PFSK-1 (cell line): ENCODE measurements at regions not wholly inside any gene's neighbourhood (a gene's known extent, or its start where the extent isn't known, plus 50 kb on each side); places are given as distances from the start of the nearest gene placed in this dataset.

Experiments
- FOXP2 ChIP-seq: optimal IDR thresholded peaks from 2 replicates; pipeline ENCODE3; 2011; ENCODE audit warnings: borderline replicate concordance, control low read depth, inconsistent platforms; ENCODE audit not compliant: insufficient read depth; ENCODE audit errors: extremely low read length, extremely low read depth
- POLR2AphosphoS5 ChIP-seq: IDR thresholded peaks from 2 replicates; pipeline ENCODE4 v1.6.1; 2012; ENCODE audit warnings: low read depth, mild to moderate bottlenecking, control low read depth, low read length, moderate library complexity
- SIN3A ChIP-seq: IDR thresholded peaks from 2 replicates; pipeline ENCODE4 v1.6.1; 2012; ENCODE audit warnings: mild to moderate bottlenecking, low read length, moderate library complexity, borderline replicate concordance; ENCODE audit not compliant: insufficient read depth
- TAF1 ChIP-seq: IDR thresholded peaks from 2 replicates; pipeline ENCODE4 v1.6.1; 2012; ENCODE audit warnings: low read length, control low read depth, borderline replicate concordance; ENCODE audit not compliant: insufficient read depth
- TF ChIP-seq, protein P1 (sequence below), 2 experiments: IDR thresholded peaks; 2 replicates each; pipeline versions ENCODE4 v1.6.1 to v1.8.0; 2011 to 2012; ENCODE audit warnings: low read depth in 2 of 2, low read length in 2 of 2, control low read depth in 1 of 2, inconsistent platforms in 1 of 2, mild to moderate bottlenecking in 1 of 2, moderate library complexity in 1 of 2; ENCODE audit not compliant: insufficient read depth in 1 of 2

DNA sequence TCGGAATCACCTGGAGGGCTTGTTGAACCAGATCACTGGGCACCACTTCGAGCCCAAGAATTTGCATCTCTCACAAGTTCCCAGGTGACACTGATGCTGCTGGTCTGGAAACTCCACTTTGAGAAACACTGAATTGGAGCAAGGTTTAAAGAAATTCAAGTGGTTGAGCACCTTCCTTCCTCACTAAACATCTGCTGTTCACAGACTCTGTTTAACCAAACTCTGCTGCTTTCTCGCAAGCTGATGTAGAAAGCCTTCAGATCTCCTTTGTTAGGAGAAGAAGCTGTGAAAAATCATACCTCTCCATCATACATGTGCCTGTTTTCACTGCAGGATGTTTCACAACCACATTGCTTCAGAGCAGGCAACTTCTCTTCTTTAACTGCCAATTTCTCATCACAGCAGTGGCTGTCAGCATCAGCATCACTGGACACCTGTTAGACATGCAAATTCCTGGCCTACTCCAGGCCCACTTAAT is 87.5 kb upstream of the TOP1 start:
- TF ChIP-seq TAF1 (no peak), POLR2AphosphoS5 (no peak), SIN3A (no peak), FOXP2 (no peak)
- TF ChIP-seq, protein P1, sequence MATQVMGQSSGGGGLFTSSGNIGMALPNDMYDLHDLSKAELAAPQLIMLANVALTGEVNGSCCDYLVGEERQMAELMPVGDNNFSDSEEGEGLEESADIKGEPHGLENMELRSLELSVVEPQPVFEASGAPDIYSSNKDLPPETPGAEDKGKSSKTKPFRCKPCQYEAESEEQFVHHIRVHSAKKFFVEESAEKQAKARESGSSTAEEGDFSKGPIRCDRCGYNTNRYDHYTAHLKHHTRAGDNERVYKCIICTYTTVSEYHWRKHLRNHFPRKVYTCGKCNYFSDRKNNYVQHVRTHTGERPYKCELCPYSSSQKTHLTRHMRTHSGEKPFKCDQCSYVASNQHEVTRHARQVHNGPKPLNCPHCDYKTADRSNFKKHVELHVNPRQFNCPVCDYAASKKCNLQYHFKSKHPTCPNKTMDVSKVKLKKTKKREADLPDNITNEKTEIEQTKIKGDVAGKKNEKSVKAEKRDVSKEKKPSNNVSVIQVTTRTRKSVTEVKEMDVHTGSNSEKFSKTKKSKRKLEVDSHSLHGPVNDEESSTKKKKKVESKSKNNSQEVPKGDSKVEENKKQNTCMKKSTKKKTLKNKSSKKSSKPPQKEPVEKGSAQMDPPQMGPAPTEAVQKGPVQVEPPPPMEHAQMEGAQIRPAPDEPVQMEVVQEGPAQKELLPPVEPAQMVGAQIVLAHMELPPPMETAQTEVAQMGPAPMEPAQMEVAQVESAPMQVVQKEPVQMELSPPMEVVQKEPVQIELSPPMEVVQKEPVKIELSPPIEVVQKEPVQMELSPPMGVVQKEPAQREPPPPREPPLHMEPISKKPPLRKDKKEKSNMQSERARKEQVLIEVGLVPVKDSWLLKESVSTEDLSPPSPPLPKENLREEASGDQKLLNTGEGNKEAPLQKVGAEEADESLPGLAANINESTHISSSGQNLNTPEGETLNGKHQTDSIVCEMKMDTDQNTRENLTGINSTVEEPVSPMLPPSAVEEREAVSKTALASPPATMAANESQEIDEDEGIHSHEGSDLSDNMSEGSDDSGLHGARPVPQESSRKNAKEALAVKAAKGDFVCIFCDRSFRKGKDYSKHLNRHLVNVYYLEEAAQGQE (IDR thresholded peaks at IDR 0.05; ENCODE audit: insufficient read depth in 1 of 2, low read depth in 2 of 2, low read length in 2 of 2) = no peak

DNA sequence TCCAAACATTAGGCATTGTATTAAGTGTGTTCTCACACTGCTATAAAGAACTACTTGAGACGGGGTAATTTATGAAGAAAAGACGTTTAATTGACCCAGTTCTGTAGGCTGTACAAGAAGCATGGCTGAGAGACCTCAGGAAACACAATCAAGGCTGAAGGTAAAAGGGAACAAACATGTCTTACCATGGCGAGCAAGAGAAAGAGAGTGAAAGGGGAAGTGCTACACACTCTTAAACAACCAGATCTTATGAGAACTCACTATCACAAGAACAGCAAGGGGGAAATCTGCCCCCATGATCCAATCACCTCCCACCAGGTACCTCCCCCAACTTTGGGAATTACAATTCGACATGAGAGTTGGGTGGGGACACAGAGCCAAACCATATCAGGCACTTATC is 86.6 kb upstream of the TOP1 start:
- no peak for TF ChIP-seq POLR2AphosphoS5
- TF ChIP-seq FOXP2 = no peak
- no peak for TF ChIP-seq TAF1
- TF ChIP-seq, protein P1 (IDR thresholded peaks at IDR 0.05; ENCODE audit: insufficient read depth in 1 of 2, low read depth in 2 of 2, low read length in 2 of 2) = no peak
- no peak for TF ChIP-seq SIN3A

DNA sequence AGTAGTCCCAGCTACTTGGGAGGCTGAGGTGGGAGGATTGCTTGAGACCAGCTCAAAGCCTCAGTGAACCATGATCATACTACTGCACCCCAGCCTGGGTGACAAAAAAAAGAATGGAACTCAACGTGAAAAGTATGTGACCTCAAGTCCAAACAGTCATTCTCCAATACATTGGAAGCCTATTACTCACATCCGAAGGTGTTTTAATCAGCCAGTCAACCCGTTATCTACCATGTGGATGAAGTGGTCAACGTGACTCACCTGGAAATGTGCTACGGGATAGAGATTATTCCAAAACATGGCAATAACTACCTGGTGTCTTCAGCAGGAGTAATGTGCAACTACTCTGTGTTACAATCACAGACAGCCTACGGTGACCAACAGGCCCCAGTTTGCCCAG is 85.8 kb upstream of the TOP1 start:
- TF ChIP-seq TAF1 (no peak), POLR2AphosphoS5 (no peak)
- TF ChIP-seq, protein P1 (IDR thresholded peaks at IDR 0.05; ENCODE audit: insufficient read depth in 1 of 2, low read depth in 2 of 2, low read length in 2 of 2) = no peak

DNA sequence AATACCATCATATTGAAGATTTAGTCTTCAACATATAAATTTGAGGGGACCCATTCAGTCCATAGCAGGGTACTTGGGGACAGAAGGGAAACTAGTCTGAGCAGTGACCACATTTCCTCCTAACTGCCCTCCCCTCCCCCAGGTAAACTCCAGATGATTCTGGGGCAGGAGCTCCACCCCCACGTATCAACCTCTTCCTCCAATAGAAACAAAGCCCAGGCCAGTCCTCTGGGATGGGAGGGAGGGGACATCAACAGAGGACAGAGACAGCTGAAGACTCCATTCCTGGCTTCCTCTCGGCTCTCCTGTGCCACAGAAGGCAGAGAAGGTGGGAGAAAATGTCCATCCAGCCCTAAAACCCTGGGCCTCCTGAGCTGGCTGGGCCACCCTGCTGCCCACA is 85.0 kb upstream of the TOP1 start:
- no peak for TF ChIP-seq POLR2AphosphoS5
- TF ChIP-seq, protein P1 (IDR thresholded peaks at IDR 0.05; ENCODE audit: insufficient read depth in 1 of 2, low read depth in 2 of 2, low read length in 2 of 2) = no peak

DNA sequence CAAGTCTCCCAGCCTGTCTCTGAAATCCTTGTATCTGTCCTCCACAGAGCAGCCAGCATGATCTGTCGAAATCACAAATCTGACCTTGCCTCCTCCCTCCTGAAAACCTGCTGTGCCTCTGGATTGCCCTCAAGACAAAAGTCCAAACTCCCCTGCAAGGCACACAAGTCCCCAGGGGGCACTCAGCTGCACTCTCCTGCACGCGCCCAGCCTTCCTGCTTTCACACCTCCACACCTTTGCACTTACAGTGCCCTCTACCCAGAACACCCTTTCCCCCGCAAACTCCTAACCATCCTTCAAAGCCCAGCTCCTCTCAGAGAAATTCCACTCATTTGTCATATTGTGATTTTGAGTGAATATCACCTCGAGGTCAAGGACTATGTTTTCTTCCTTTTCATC is 83.4 kb upstream of the TOP1 start:
- TF ChIP-seq, protein P1 (IDR thresholded peaks at IDR 0.05; ENCODE audit: insufficient read depth in 1 of 2, low read depth in 2 of 2, low read length in 2 of 2) = no peak
- no peak for TF ChIP-seq FOXP2
- no peak for TF ChIP-seq SIN3A
- no peak for TF ChIP-seq POLR2AphosphoS5
- TF ChIP-seq TAF1 = no peak
